Loucy (cell line): ENCODE measurements at regions not wholly inside any gene's neighbourhood (a gene's known extent, or its start where the extent isn't known, plus 50 kb on each side); places are given as distances from the start of the nearest gene placed in this dataset.

Experiments used
- CTCF ChIP-seq: fragments of 200-600 bp; sonication (generic); conservative IDR thresholded peaks from 2 replicates; pipeline ENCODE4 v1.5.1; 2014; ENCODE audit warnings: mild to moderate bottlenecking, antibody characterized with exemption, low read length
- EZH2phosphoT487 ChIP-seq: fragments of 200-600 bp; IDR thresholded peaks from 2 replicates; pipeline ENCODE4 v1.6.1; 2018; ENCODE audit warnings: antibody characterized with exemption, mild to moderate bottlenecking, moderate library complexity, borderline replicate concordance

DNA sequence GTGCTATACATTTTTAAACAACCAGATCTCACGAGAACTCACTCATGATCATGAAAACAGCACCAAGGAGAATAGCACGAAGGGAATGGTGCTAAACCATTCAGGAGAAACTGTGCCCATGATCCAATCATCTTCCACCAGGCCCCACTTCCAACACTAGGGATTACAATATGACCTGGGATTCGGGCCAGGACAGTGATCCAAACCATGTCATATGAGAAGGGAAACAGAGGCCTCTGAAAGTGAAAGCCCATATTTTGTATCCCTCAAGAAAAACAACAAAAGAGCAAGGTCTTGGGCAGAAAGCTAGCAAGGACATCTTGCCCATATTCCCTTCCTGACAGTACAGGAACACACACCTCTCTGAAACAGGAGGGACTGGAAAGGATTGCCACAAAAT, 163.9 kb upstream of the VASH1 start:
- TF ChIP-seq EZH2phosphoT487 (no peak), CTCF (no peak)
